IMR-90 (cell line): ENCODE measurements at regions not wholly inside any gene's neighbourhood (a gene's known extent, or its start where the extent isn't known, plus 50 kb on each side); places are given as distances from the start of the nearest gene placed in this dataset.

ENCODE experiments used
- ATAC-seq: fragments of 200-7000 bp; cut with Tn5 transposase; 2 replicates; pipeline ENCODE4 v1.9.1; 2020; ENCODE audit warnings: low read depth, mild to moderate bottlenecking, moderate library complexity
- BruUV-seq: library from RNA; stranded (reverse); fragments of 400-500 nt; replicated peaks from 2 replicates; lab custom pipeline; 2021; lab: Mats Ljungman, UMichigan
- CTCF ChIA-PET: fragments of 300-600 bp; formaldehyde crosslinking; extraction: SDS; loops from one replicate; lab custom pipeline; 2021; ENCODE audit warnings: antibody characterized with exemption; lab: Yijun Ruan, JAX
- POLR2A ChIA-PET: fragments of 300-600 bp; sonication (Branson Sonifier 250); formaldehyde crosslinking; loops from one replicate; lab custom pipeline; 2022; ENCODE audit warnings: antibody characterized with exemption; ENCODE audit not compliant: unreplicated experiment; lab: Charles Lee
- DNase-seq: peaks from one replicate; pipeline ENCODE4 v3.0.0; 2013
- H2AFZ ChIP-seq: replicated peaks from 2 replicates; pipeline ENCODE3; 2013; ENCODE audit warnings: low read length, mild to moderate bottlenecking; ENCODE audit not compliant: poor library complexity
- H2AK5ac ChIP-seq: 2 replicates; pipeline ENCODE4 v1.6.1; 2013; ENCODE audit warnings: low read depth, low read length, inconsistent platforms
- H2AK9ac ChIP-seq: replicated peaks from 2 replicates; pipeline ENCODE3; 2013; ENCODE audit warnings: mild to moderate bottlenecking, low read depth, low read length, moderate library complexity; ENCODE audit not compliant: poor library complexity
- H2BK120ac ChIP-seq: 2 replicates; pipeline ENCODE4 v1.6.1; 2013; ENCODE audit warnings: low read depth, low read length, inconsistent platforms
- H2BK15ac ChIP-seq: 3 replicates; pipeline ENCODE4 v1.6.1; 2013; ENCODE audit warnings: low read depth, low read length, inconsistent platforms
- H2BK20ac ChIP-seq: 2 replicates; pipeline ENCODE4 v1.6.1; 2013; ENCODE audit warnings: low read depth, mild to moderate bottlenecking, inconsistent platforms, low read length, moderate library complexity
- H2BK5ac ChIP-seq: 2 replicates; pipeline ENCODE4 v1.6.1; 2013; ENCODE audit warnings: mild to moderate bottlenecking, low read depth, low read length, inconsistent platforms; ENCODE audit not compliant: poor library complexity, severe bottlenecking
- H3K14ac ChIP-seq: replicated peaks from 2 replicates; pipeline ENCODE4 v1.6.1; 2013; ENCODE audit warnings: low read depth, low read length, inconsistent platforms
- H3K18ac ChIP-seq: 2 replicates; pipeline ENCODE4 v1.6.1; 2013; ENCODE audit warnings: low read depth, low read length, control low read depth
- H3K23ac ChIP-seq: 2 replicates; pipeline ENCODE4 v1.6.1; 2013; ENCODE audit warnings: low read depth, low read length, inconsistent platforms
- H3K27ac ChIP-seq: 2 replicates; pipeline ENCODE4 v1.5.1; 2013; ENCODE audit warnings: mild to moderate bottlenecking, control low read depth, low read length; ENCODE audit not compliant: insufficient read depth
- H3K27me3 ChIP-seq: 2 replicates; pipeline ENCODE4 v1.6.1; 2013; ENCODE audit warnings: low read length; ENCODE audit not compliant: control insufficient read depth, insufficient read depth
- H3K36me3 ChIP-seq: 2 replicates; pipeline ENCODE4 v1.6.1; 2013; ENCODE audit warnings: low read length, mixed read lengths; ENCODE audit not compliant: control insufficient read depth, insufficient read depth
- H3K4ac ChIP-seq: 2 replicates; pipeline ENCODE4 v1.6.1; 2013; ENCODE audit warnings: low read depth, low read length, inconsistent platforms
- H3K4me1 ChIP-seq: 2 replicates; pipeline ENCODE4 v1.6.1; 2013; ENCODE audit warnings: low read length, mixed read lengths; ENCODE audit not compliant: control insufficient read depth, insufficient read depth
- H3K4me2 ChIP-seq: 2 replicates; pipeline ENCODE4 v1.6.1; 2013; ENCODE audit warnings: low read depth, mild to moderate bottlenecking, control low read depth, low read length, moderate library complexity
- H3K4me3 ChIP-seq: 2 replicates; pipeline ENCODE4 v1.5.1; 2013; ENCODE audit warnings: low read depth, mild to moderate bottlenecking, control low read depth, low read length, moderate library complexity; ENCODE audit not compliant: insufficient read depth
- H3K56ac ChIP-seq: 2 replicates; pipeline ENCODE4 v1.6.1; 2013; ENCODE audit warnings: low read length, inconsistent platforms; ENCODE audit not compliant: insufficient read depth; ENCODE audit errors: extremely low read depth
- H3K79me1 ChIP-seq, 2 experiments: 2 replicates each; pipeline ENCODE4 v1.6.1; 2013; ENCODE audit warnings: low read length in 2 of 2, inconsistent platforms in 1 of 2, low read depth in 1 of 2
- H3K9ac ChIP-seq: 2 replicates; pipeline ENCODE4 v1.6.1; 2013; ENCODE audit warnings: low read depth, low read length, control low read depth
- H3K9me1 ChIP-seq: 2 replicates; pipeline ENCODE4 v1.6.1; 2013; ENCODE audit warnings: low read length, inconsistent platforms; ENCODE audit not compliant: insufficient read depth
- H3K9me3 ChIP-seq: 2 replicates; pipeline ENCODE4 v1.6.1; 2013; ENCODE audit warnings: low read length; ENCODE audit not compliant: control insufficient read depth, insufficient read depth
- H4K20me1 ChIP-seq: 2 replicates; pipeline ENCODE4 v1.6.1; 2013; ENCODE audit warnings: low read length, inconsistent platforms; ENCODE audit not compliant: insufficient read depth
- H4K5ac ChIP-seq: 2 replicates; pipeline ENCODE4 v1.6.1; 2013; ENCODE audit warnings: mild to moderate bottlenecking, low read depth, low read length, control low read depth
- H4K8ac ChIP-seq, 2 experiments: 2 replicates each; pipeline ENCODE4 v1.6.1; 2013; ENCODE audit warnings: low read depth in 2 of 2, low read length in 2 of 2, control low read depth in 1 of 2, inconsistent platforms in 1 of 2
- H4K91ac ChIP-seq: 2 replicates; pipeline ENCODE4 v1.6.1; 2013; ENCODE audit warnings: low read depth, low read length, inconsistent platforms; ENCODE audit not compliant: insufficient read depth
- BHLHE40 ChIP-seq: fragments of 150-350 bp; IDR thresholded peaks from 2 replicates; pipeline ENCODE4 v1.6.1; 2016; ENCODE audit warnings: mild to moderate bottlenecking, low read depth, low read length
- CEBPB ChIP-seq: IDR thresholded peaks from 2 replicates; pipeline ENCODE4 v1.6.1; 2012; ENCODE audit warnings: low read depth, low read length, improper control_type of control experiment
- CHD1 ChIP-seq: IDR thresholded peaks from 2 replicates; pipeline ENCODE4 v1.6.1; 2012; ENCODE audit warnings: low read depth, low read length, improper control_type of control experiment
- FOS ChIP-seq: fragments of 150-350 bp; IDR thresholded peaks from 2 replicates; pipeline ENCODE4 v1.6.1; 2016; ENCODE audit warnings: low read depth, low read length
- MAFK ChIP-seq: IDR thresholded peaks from 2 replicates; pipeline ENCODE4 v1.6.1; 2012; ENCODE audit warnings: low read depth, low read length, improper control_type of control experiment
- MAZ ChIP-seq: IDR thresholded peaks from 2 replicates; pipeline ENCODE4 v1.6.1; 2012; ENCODE audit warnings: low read depth, mild to moderate bottlenecking, low read length, improper control_type of control experiment, moderate library complexity, borderline replicate concordance
- POLR2A ChIP-seq: IDR thresholded peaks from 2 replicates; pipeline ENCODE4 v1.6.1; 2012; ENCODE audit warnings: mild to moderate bottlenecking, low read depth, low read length
- RCOR1 ChIP-seq: IDR thresholded peaks from 2 replicates; pipeline ENCODE4 v1.6.1; 2012; ENCODE audit warnings: mild to moderate bottlenecking, low read length, improper control_type of control experiment; ENCODE audit not compliant: insufficient replicate concordance
- RFX5 ChIP-seq: IDR thresholded peaks from 2 replicates; pipeline ENCODE4 v1.8.0; 2012; ENCODE audit warnings: low read depth, mild to moderate bottlenecking, low read length, moderate library complexity
- SMC3 ChIP-seq: fragments of 150-350 bp; IDR thresholded peaks from 2 replicates; pipeline ENCODE4 v1.6.1; 2016; ENCODE audit warnings: low read depth, mild to moderate bottlenecking, antibody characterized with exemption, low read length, moderate library complexity
- USF2 ChIP-seq: fragments of 150-350 bp; IDR thresholded peaks from 2 replicates; pipeline ENCODE4 v1.6.1; 2017; ENCODE audit warnings: mild to moderate bottlenecking, antibody characterized with exemption, low read length, low read depth
- WGBS, 2 experiments: methylation state at CpG; one replicate each; pipeline versions ENCODE4 v1.1.5 to v1.1.7; 2013; ENCODE audit warnings: missing lambda C conversion rate in 2 of 2; ENCODE audit not compliant: insufficient read length in 1 of 2; ENCODE audit errors: extremely low coverage in 2 of 2; 5-methylcytosine and 5-hydroxymethylcytosine counted together
- dilution Hi-C: fragments of 300-500 bp; cut with HindIII; formaldehyde crosslinking; loops from one replicate; pipeline ENCODE4 v1.14.3; 2018; ENCODE audit warnings: low sequenced_read_pairs; ENCODE audit not compliant: unreplicated experiment
- in situ Hi-C: fragments of 300-500 bp; cut with MboI; formaldehyde crosslinking; loops from 3 replicates; pipeline ENCODE4 v1.14.3; 2019; ENCODE audit warnings: low sequenced_read_pairs, inconsistent platforms, mixed read lengths
- intact Hi-C: fragments of 100-400 bp; cut with micrococcal nuclease; formaldehyde crosslinking; loops from 2 replicates; pipeline ENCODE4 v1.10.0; 2022

GRCh38 chr15:81500081-81500480 is 126.1 kb upstream of the TMC3 start:
- Histone ChIP-seq H3K9me1 (no peaks in the 10 kb centered on the region), H3K4ac (no peak overlapping the region), H4K20me1 (no peaks in the 10 kb centered on the region), H3K36me3 (no peaks in the 10 kb centered on the region), H3K56ac (no peak overlapping the region), H2BK5ac (no peak overlapping the region), H3K79me1 (no peaks in the 10 kb centered on the region), H2BK15ac (no peak overlapping the region), H2AK5ac (no peak overlapping the region), H2AFZ (no peak overlapping the region), H3K4me2 (no peak overlapping the region), H2BK20ac (no peak overlapping the region), H3K9me3 (no peaks in the 10 kb centered on the region), H3K23ac (no peak overlapping the region), H4K8ac (no peak overlapping the region), H3K18ac (no peak overlapping the region), H2AK9ac (no peak overlapping the region), H3K27me3 (no peaks in the 10 kb centered on the region), H4K91ac (no peak overlapping the region), H3K4me1 (peaks cover 3% of the 10 kb centered on the region; the same call in 1 of the 2 replicates), H3K27ac (no peak overlapping the region), H3K4me3 (no peak overlapping the region), H3K14ac (no peak overlapping the region), H2BK120ac (no peak overlapping the region), H4K5ac (no peak overlapping the region), H3K9ac (no peak overlapping the region)
- CTCF ChIA-PET = interaction anchor here (0.7 kb wide), 1 partner anchor 510 kb away, joined by 3 read pairs; no protein-coding TSS in a partner anchor
- dilution Hi-C loops (no loop called here), intact Hi-C loops (no loop called here), in situ Hi-C loops (no loop called here)
- WGBS, 2 experiments = no CpG with 5 or more reads among the region's 4 CpGs
- POLR2A ChIA-PET = interaction anchor here (0.5 kb wide), 1 partner anchor 284 kb away, joined by 3 read pairs; no protein-coding TSS in a partner anchor
- TF ChIP-seq CEBPB (no peak), FOS (no peak), CHD1 (no peak), MAFK (no peak), RFX5 (no peak), POLR2A (no peak), BHLHE40 (no peak), USF2 (no peak), RCOR1 (no peak), MAZ (no peak), SMC3 (no peak)
- BruUV-seq = no TSS peak
- DNase-seq (no peak), ATAC-seq (no peak)
